GM19455 (cell line): ENCODE measurements at regions not wholly inside any gene's neighbourhood (a gene's known extent, or its start where the extent isn't known, plus 50 kb on each side); places are given as distances from the start of the nearest gene placed in this dataset.

ENCODE experiments used
- ATAC-seq: cut with Tn5 transposase; IDR thresholded peaks from one replicate; pipeline ENCODE4 v1.9.1; 2021; ENCODE audit not compliant: unreplicated experiment

GRCh38 chr16:50856991-50857390 is 115.1 kb downstream of the CYLD start:
- ATAC-seq: no peak

GRCh38 chr16:50853329-50853728 is 111.4 kb downstream of the CYLD start:
- ATAC-seq: no peak
